Uterus (tissue), 2 donors: ENCODE measurements at regions not wholly inside any gene's neighbourhood (a gene's known extent, or its start where the extent isn't known, plus 50 kb on each side); places are given as distances from the start of the nearest gene placed in this dataset.

Experiments used
- POLR2A ChIP-seq, 2 donors: fragments of 450-650 bp; IDR thresholded peaks; one replicate each; pipeline ENCODE4 v1.6.1; 2016; ENCODE audit warnings: antibody characterized with exemption in 2 of 2, mild to moderate bottlenecking in 1 of 2, moderate library complexity in 1 of 2
- TF ChIP-seq, protein P1 (sequence below), 4 experiments: fragments of 200-600 bp in 2 of 4; fragments of 450-650 bp in 2 of 4; sonication (generic) in 2 of 4; IDR thresholded peaks; one replicate each; pipeline ENCODE4 v1.5.1; 2016 to 2019; ENCODE audit warnings: antibody characterized with exemption in 4 of 4, mild to moderate bottlenecking in 2 of 4, moderate library complexity in 1 of 4

DNA sequence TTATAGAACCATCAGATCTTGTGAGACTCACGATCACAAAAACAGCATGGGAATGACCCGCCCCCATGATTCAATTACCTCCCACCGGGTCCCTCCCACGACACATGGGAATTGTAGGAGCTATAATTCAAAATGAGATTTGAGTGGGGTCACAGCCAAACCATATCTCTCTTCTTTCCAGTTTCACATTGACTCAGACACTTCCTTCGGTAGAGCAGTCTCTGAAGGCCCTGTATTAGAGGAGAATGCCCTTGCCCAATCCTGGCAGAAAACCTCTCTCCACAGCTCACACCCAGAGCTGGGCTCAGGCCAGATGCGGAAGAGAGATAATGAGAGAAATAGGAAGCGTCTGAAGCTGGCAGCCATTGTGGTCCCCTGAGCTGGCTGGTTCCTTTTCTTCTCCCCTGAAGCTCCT, 72.4 kb upstream of the CLDN10 start:
- TF ChIP-seq, protein P1, sequence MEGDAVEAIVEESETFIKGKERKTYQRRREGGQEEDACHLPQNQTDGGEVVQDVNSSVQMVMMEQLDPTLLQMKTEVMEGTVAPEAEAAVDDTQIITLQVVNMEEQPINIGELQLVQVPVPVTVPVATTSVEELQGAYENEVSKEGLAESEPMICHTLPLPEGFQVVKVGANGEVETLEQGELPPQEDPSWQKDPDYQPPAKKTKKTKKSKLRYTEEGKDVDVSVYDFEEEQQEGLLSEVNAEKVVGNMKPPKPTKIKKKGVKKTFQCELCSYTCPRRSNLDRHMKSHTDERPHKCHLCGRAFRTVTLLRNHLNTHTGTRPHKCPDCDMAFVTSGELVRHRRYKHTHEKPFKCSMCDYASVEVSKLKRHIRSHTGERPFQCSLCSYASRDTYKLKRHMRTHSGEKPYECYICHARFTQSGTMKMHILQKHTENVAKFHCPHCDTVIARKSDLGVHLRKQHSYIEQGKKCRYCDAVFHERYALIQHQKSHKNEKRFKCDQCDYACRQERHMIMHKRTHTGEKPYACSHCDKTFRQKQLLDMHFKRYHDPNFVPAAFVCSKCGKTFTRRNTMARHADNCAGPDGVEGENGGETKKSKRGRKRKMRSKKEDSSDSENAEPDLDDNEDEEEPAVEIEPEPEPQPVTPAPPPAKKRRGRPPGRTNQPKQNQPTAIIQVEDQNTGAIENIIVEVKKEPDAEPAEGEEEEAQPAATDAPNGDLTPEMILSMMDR (IDR thresholded peaks at IDR 0.05) = no peak
- TF ChIP-seq POLR2A (IDR thresholded peaks at IDR 0.05) = no peak
